H1 (cell line): ENCODE measurements at regions not wholly inside any gene's neighbourhood (a gene's known extent, or its start where the extent isn't known, plus 50 kb on each side); places are given as distances from the start of the nearest gene placed in this dataset.

ENCODE experiments used
- CTCF ChIA-PET: fragments of 300-600 bp; sonication (Branson Sonifier 250); formaldehyde crosslinking; loops from one replicate; lab custom pipeline; 2021; ENCODE audit not compliant: partially characterized antibody; lab: Charles Lee
- POLR2A ChIA-PET: fragments of 300-600 bp; sonication (Branson Sonifier 250); formaldehyde crosslinking; loops from one replicate; lab custom pipeline; 2021; ENCODE audit warnings: inconsistent platforms; ENCODE audit not compliant: partially characterized antibody; lab: Charles Lee
- DNase-seq, 2 experiments: peaks; one replicate each; pipeline versions ENCODE4 v3.0.0 to v3.0.0-alpha.2; 2010 to 2022; ENCODE audit warnings: low spot score in 2 of 2, low read depth in 1 of 2, mixed read lengths in 1 of 2
- FAIRE-seq: peaks from 2 replicates; lab custom pipeline; 2011; peaks lifted over from hg19 to GRCh38; lab: Jason Lieb, UNC
- H2AFZ ChIP-seq: 2 replicates; pipeline ENCODE4 v1.8.1; 2012; ENCODE audit warnings: low read length, inconsistent platforms
- H2AK5ac ChIP-seq: 2 replicates; pipeline ENCODE4 v1.6.1; 2013; ENCODE audit warnings: low read depth, low read length
- H2BK120ac ChIP-seq: replicated peaks from 2 replicates; pipeline ENCODE3; 2013; ENCODE audit warnings: low read depth, low read length, inconsistent platforms
- H2BK12ac ChIP-seq: 2 replicates; pipeline ENCODE4 v1.6.1; 2013; ENCODE audit warnings: low read depth, low read length
- H2BK15ac ChIP-seq: 2 replicates; pipeline ENCODE4 v1.6.1; 2013; ENCODE audit warnings: low read length
- H2BK20ac ChIP-seq: 2 replicates; pipeline ENCODE4 v1.6.1; 2013; ENCODE audit warnings: low read length
- H2BK5ac ChIP-seq: 2 replicates; pipeline ENCODE4 v1.6.1; 2013; ENCODE audit warnings: low read depth, low read length
- H3K14ac ChIP-seq: 2 replicates; pipeline ENCODE4 v1.6.1; 2013; ENCODE audit warnings: inconsistent platforms; ENCODE audit not compliant: insufficient read length
- H3K18ac ChIP-seq: 2 replicates; pipeline ENCODE4 v1.6.1; 2013; ENCODE audit warnings: low read length; ENCODE audit errors: extremely low read depth
- H3K23ac ChIP-seq: 2 replicates; pipeline ENCODE4 v1.6.1; 2013; ENCODE audit warnings: inconsistent platforms; ENCODE audit not compliant: insufficient read length
- H3K23me2 ChIP-seq: 2 replicates; pipeline ENCODE4 v1.6.1; 2013; ENCODE audit warnings: low read depth, low read length
- H3K27ac ChIP-seq: 2 replicates; pipeline ENCODE4 v1.6.1; 2011; ENCODE audit warnings: low read depth, low read length, inconsistent platforms
- H3K27me3 ChIP-seq, 4 experiments: replicated peaks in 1 of 4; 1 replicate in 1 of 4; 2 replicates in 3 of 4; pipeline versions ENCODE4 v1.6.1 to v1.8.1; 2011 to 2013; ENCODE audit warnings: low read length in 3 of 4, mild to moderate bottlenecking in 3 of 4, inconsistent platforms in 2 of 4, mixed read lengths in 2 of 4, moderate library complexity in 1 of 4; ENCODE audit not compliant: control insufficient read depth in 3 of 4, insufficient read depth in 3 of 4; ENCODE audit errors: extremely low read depth in 1 of 4
- H3K36me3 ChIP-seq, 4 experiments: 2 replicates each; pipeline versions ENCODE4 v1.6.1 to v1.8.1; 2011 to 2013; ENCODE audit warnings: mild to moderate bottlenecking in 4 of 4, low read length in 3 of 4, moderate library complexity in 2 of 4, control low read depth in 1 of 4, inconsistent platforms in 1 of 4; ENCODE audit not compliant: insufficient read depth in 4 of 4, control insufficient read depth in 2 of 4
- H3K4ac ChIP-seq: replicated peaks from 2 replicates; pipeline ENCODE3; 2013; ENCODE audit warnings: low read length, low read depth, mixed read lengths, inconsistent platforms; ENCODE audit not compliant: insufficient read length
- H3K4me1 ChIP-seq, 4 experiments: replicated peaks in 1 of 4; 1 replicate in 1 of 4; 2 replicates in 3 of 4; pipeline versions ENCODE4 v1.6.1 to v1.8.1; 2011 to 2013; ENCODE audit warnings: low read length in 3 of 4, inconsistent platforms in 2 of 4, mixed read lengths in 1 of 4; ENCODE audit not compliant: insufficient read depth in 4 of 4, control insufficient read depth in 3 of 4
- H3K4me2 ChIP-seq, 2 experiments: 2 replicates each; pipeline versions ENCODE4 v1.6.1 to v1.8.1; 2011 to 2013; ENCODE audit warnings: low read depth in 2 of 2, low read length in 2 of 2, control low read depth in 1 of 2, inconsistent platforms in 1 of 2, mild to moderate bottlenecking in 1 of 2; ENCODE audit not compliant: insufficient read depth in 1 of 2
- H3K4me3 ChIP-seq, 4 experiments: fragments of 200-600, 300-600 bp in 1 of 4; sonication (generic), shearing (Covaris generic), sonication (Bioruptor Twin) in 1 of 4; 2 replicates each; pipeline versions ENCODE4 v1.5.1 to v1.8.1; 2011 to 2016; ENCODE audit warnings: low read length in 4 of 4, low read depth in 3 of 4, control low read depth in 2 of 4, inconsistent platforms in 2 of 4, mild to moderate bottlenecking in 2 of 4, mixed read lengths in 1 of 4, moderate library complexity in 1 of 4; ENCODE audit not compliant: insufficient read depth in 2 of 4; ENCODE audit errors: extremely low read depth in 1 of 4
- H3K56ac ChIP-seq: replicated peaks from 2 replicates; pipeline ENCODE3; 2013; ENCODE audit warnings: low read depth, mild to moderate bottlenecking, mixed read lengths, low read length, inconsistent platforms; ENCODE audit not compliant: insufficient read length
- H3K79me1 ChIP-seq: 2 replicates; pipeline ENCODE4 v1.6.1; 2013; ENCODE audit warnings: low read depth, low read length, control low read depth
- H3K79me2 ChIP-seq, 2 experiments: 2 replicates each; pipeline versions ENCODE4 v1.6.1 to v1.8.1; 2012 to 2013; ENCODE audit warnings: low read length in 2 of 2, mild to moderate bottlenecking in 2 of 2, inconsistent platforms in 1 of 2; ENCODE audit not compliant: insufficient read depth in 2 of 2, control insufficient read depth in 1 of 2
- H3K9ac ChIP-seq, 4 experiments: replicated peaks in 1 of 4; 1 replicate in 1 of 4; 2 replicates in 3 of 4; pipeline versions ENCODE4 v1.6.1 to v1.8.1; 2011 to 2013; ENCODE audit warnings: low read depth in 3 of 4, low read length in 3 of 4, control low read depth in 2 of 4, mild to moderate bottlenecking in 2 of 4, moderate library complexity in 2 of 4, inconsistent platforms in 1 of 4; ENCODE audit errors: extremely low read depth in 1 of 4
- H3K9me3 ChIP-seq, 2 experiments: 2 replicates each; pipeline versions ENCODE4 v1.6.1 to v1.8.1; 2012 to 2013; ENCODE audit warnings: mild to moderate bottlenecking in 2 of 2, moderate library complexity in 2 of 2, control low read depth in 1 of 2, inconsistent platforms in 1 of 2, low read depth in 1 of 2, low read length in 1 of 2, mixed read lengths in 1 of 2; ENCODE audit not compliant: insufficient read depth in 2 of 2
- H4K20me1 ChIP-seq, 2 experiments: replicated peaks in 1 of 2; 2 replicates each; pipeline versions ENCODE3 to v1.8.1; 2011 to 2013; ENCODE audit warnings: inconsistent platforms in 2 of 2, low read length in 2 of 2, mild to moderate bottlenecking in 1 of 2; ENCODE audit not compliant: insufficient read depth in 2 of 2, control insufficient read depth in 1 of 2
- H4K5ac ChIP-seq: 2 replicates; pipeline ENCODE4 v1.6.1; 2013; ENCODE audit warnings: low read length, low read depth, mixed read lengths, inconsistent platforms; ENCODE audit not compliant: insufficient read length
- H4K8ac ChIP-seq: 2 replicates; pipeline ENCODE4 v1.8.0; 2013; ENCODE audit warnings: mild to moderate bottlenecking, moderate library complexity, low read length, inconsistent platforms; ENCODE audit not compliant: insufficient read depth; ENCODE audit errors: extremely low read depth
- H4K91ac ChIP-seq: replicated peaks from 2 replicates; pipeline ENCODE3; 2013; ENCODE audit warnings: low read length, mixed read lengths, inconsistent platforms; ENCODE audit not compliant: insufficient read length
- ASH2L ChIP-seq: fragments of 200-600, 300-600 bp; sonication (generic); IDR thresholded peaks from one replicate; pipeline ENCODE4 v1.7.1; 2017; ENCODE audit warnings: low read length
- BACH1 ChIP-seq: IDR thresholded peaks from 2 replicates; pipeline ENCODE4 v1.6.1; 2012; ENCODE audit warnings: low read length, improper control_type of control experiment
- WGBS, 2 experiments: shearing (Covaris generic) in 1 of 2; methylation state at CpG; one replicate each; pipeline versions ENCODE4 v1.1.6 to v1.1.7; 2013 to 2015; ENCODE audit warnings: low lambda C conversion rate in 2 of 2, mixed read lengths in 2 of 2, inconsistent platforms in 1 of 2, low coverage in 1 of 2, missing lambda C conversion rate in 1 of 2; ENCODE audit not compliant: insufficient replicate concordance in 2 of 2, insufficient coverage in 1 of 2, insufficient read length in 1 of 2; ENCODE audit errors: extremely low coverage in 1 of 2, missing lambda C conversion rate in 1 of 2; 5-methylcytosine and 5-hydroxymethylcytosine counted together

DNA sequence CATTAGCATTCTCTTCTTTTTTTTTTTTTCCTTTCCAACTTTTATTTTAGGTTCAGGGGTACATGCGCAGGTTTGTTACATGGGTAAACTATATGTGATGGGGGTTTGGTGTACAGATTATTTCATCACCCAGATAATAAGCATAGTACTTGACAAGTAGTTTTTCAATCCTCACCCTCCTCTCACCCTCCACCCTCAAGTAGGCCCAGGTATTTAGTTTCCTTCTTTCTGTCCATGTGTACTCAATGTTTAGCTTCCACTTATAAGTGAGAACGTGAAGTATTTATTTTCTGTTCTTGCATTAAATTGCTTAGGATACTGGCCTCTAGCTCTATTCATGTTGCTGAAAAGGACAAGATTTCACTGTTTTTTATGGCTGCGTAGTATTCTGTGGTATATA lies 140.8 kb upstream of the PGRMC2 start:
- ChIA-PET CTCF (interaction anchor here (1.5 kb wide), 1 partner anchor 55 kb away, joined by 5 read pairs; no protein-coding TSS in a partner anchor), POLR2A (no interaction called here)
- FAIRE-seq (no peak), DNase-seq (no peak)
- no peak overlapping the region for H2AK5ac ChIP-seq
- H3K18ac ChIP-seq = no peak overlapping the region
- 0 out of 4 replicates have a peak, but pooled peaks cover 0 to 3% of the 10 kb centered on the region in 2 experiments for H3K9me3 ChIP-seq
- no peak overlapping the region for H3K23ac ChIP-seq
- TF ChIP-seq BACH1 (no peak), ASH2L (no peak)
- H4K91ac ChIP-seq = no peak overlapping the region
- H2BK15ac ChIP-seq = no peak overlapping the region
- H2BK5ac ChIP-seq = no peak overlapping the region
- H3K23me2 ChIP-seq = no peaks in the 10 kb centered on the region
- no peak overlapping the region for H2BK20ac ChIP-seq
- H3K14ac ChIP-seq = no peak overlapping the region
- H3K79me2 ChIP-seq = no peaks in the 10 kb centered on the region
- H4K20me1 ChIP-seq = no peaks in the 10 kb centered on the region
- no peak overlapping the region for H3K56ac ChIP-seq
- H3K27me3 ChIP-seq = peaks cover 0 to 2% (median 0%) of the 10 kb centered on the region in 4 experiments; a peak in 1 of 7 replicates
- 86% methylated on average over 3 of the region's 3 CpGs; no CpG with 5 or more reads in 1 of the 2 experiments for WGBS, 2 experiments
- H2BK120ac ChIP-seq = no peak overlapping the region
- H3K79me1 ChIP-seq = no peaks in the 10 kb centered on the region
- no peak overlapping the region for H3K9ac ChIP-seq
- H3K4ac ChIP-seq = no peak overlapping the region
- no peaks in the 10 kb centered on the region for H3K36me3 ChIP-seq
- no peaks in the 10 kb centered on the region for H3K4me1 ChIP-seq
- no peak overlapping the region for H4K5ac ChIP-seq
- H2BK12ac ChIP-seq = no peak overlapping the region
- H2AFZ ChIP-seq = no peak overlapping the region
- H3K4me2 ChIP-seq = no peak overlapping the region
- H3K27ac ChIP-seq = no peak overlapping the region
- no peak overlapping the region for H3K4me3 ChIP-seq
- no peak overlapping the region for H4K8ac ChIP-seq
